BE2C (cell line): ENCODE measurements at regions not wholly inside any gene's neighbourhood (a gene's known extent, or its start where the extent isn't known, plus 50 kb on each side); places are given as distances from the start of the nearest gene placed in this dataset.

Experiments
- DNase-seq: peaks from one replicate; pipeline ENCODE4 v3.0.0-alpha.2; 2020
- H3K27me3 ChIP-seq: fragments of 250-450 bp; sonication (Bioruptor Pico); 2 replicates; pipeline ENCODE4 v1.5.1; 2020; ENCODE audit warnings: mild to moderate bottlenecking
- H3K36me3 ChIP-seq: fragments of 250-450 bp; sonication (Bioruptor Pico); 2 replicates; pipeline ENCODE4 v1.5.1; 2020; ENCODE audit warnings: mild to moderate bottlenecking
- H3K4me1 ChIP-seq: fragments of 250-450 bp; sonication (Bioruptor Pico); 2 replicates; pipeline ENCODE4 v1.5.1; 2020
- H3K4me3 ChIP-seq: 2 replicates; pipeline ENCODE4 v1.5.1; 2011; ENCODE audit warnings: low read depth, low read length
- H3K9me3 ChIP-seq: fragments of 250-450 bp; sonication (Bioruptor Pico); 2 replicates; pipeline ENCODE4 v1.5.1; 2020
- TF ChIP-seq, protein P1 (sequence below): IDR thresholded peaks from 2 replicates; pipeline ENCODE4 v1.5.1; 2012; ENCODE audit warnings: mild to moderate bottlenecking, low read depth, low read length

DNA sequence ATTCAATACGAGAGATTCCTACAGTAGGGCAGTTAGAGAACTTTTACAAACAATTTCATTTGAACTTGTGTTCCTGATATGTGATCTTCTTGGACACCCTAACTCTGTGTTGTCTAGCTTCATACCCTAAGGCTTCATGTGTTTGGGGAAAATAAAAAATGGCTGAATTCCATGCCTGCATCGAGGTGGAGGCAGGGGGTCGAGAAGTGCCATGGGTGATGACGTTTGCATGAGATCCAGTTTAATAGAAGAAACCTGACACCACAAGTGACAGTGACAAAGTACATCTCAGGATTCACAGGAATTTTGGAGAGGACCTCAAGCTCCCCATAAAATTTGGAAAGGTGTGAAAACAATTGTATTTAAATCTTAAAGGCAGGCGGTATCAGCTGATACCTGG, 169.2 kb upstream of the NABP1 start:
- H3K4me1 ChIP-seq = no peaks in the 10 kb centered on the region
- no peaks in the 10 kb centered on the region for H3K36me3 ChIP-seq
- DNase-seq = no peak
- TF ChIP-seq, protein P1, sequence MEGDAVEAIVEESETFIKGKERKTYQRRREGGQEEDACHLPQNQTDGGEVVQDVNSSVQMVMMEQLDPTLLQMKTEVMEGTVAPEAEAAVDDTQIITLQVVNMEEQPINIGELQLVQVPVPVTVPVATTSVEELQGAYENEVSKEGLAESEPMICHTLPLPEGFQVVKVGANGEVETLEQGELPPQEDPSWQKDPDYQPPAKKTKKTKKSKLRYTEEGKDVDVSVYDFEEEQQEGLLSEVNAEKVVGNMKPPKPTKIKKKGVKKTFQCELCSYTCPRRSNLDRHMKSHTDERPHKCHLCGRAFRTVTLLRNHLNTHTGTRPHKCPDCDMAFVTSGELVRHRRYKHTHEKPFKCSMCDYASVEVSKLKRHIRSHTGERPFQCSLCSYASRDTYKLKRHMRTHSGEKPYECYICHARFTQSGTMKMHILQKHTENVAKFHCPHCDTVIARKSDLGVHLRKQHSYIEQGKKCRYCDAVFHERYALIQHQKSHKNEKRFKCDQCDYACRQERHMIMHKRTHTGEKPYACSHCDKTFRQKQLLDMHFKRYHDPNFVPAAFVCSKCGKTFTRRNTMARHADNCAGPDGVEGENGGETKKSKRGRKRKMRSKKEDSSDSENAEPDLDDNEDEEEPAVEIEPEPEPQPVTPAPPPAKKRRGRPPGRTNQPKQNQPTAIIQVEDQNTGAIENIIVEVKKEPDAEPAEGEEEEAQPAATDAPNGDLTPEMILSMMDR = no peak
- H3K4me3 ChIP-seq = no peak overlapping the region
- no peaks in the 10 kb centered on the region for H3K9me3 ChIP-seq
- no peaks in the 10 kb centered on the region for H3K27me3 ChIP-seq

DNA sequence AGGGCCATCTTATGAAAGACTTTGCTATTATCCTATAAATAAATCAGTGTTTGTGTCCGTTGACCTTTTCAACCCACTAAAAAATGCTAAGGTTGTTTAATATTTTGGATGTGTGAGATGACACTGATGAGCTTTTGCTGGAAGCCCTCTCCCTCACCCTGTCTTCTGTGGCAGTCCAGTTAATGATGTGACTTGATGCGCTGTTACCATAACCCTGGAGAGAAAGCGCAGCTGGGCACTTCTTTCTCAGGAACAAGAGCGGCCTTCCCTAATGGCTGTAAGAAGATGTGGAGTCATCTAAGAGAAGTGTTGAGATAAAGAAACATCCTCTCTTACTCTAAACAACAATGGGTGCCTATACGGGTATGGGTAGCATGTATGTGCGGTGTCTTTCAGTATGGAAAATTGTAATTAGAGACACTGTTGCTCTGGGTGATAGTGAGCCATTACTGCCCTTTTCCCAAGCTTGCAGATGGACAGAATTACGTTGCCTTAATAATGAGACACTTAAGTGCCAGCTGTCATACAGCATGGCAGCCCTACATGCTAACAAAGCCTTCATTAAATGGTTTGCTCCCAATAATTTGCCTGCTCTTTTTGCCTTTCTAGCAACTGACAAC, 165.6 kb upstream of the NABP1 start:
- Histone ChIP-seq H3K36me3 (no peaks in the 10 kb centered on the region), H3K4me1 (no peaks in the 10 kb centered on the region), H3K4me3 (no peak overlapping the region), H3K9me3 (no peaks in the 10 kb centered on the region), H3K27me3 (no peaks in the 10 kb centered on the region)
- DNase-seq = no peak
- TF ChIP-seq, protein P1 = no peak

- H3K27me3 ChIP-seq = no peaks in the 10 kb centered on the region
- H3K36me3 ChIP-seq = no peaks in the 10 kb centered on the region
- H3K4me3 ChIP-seq = no peak overlapping the region
- no peaks in the 10 kb centered on the region for H3K4me1 ChIP-seq
- H3K9me3 ChIP-seq = no peaks in the 10 kb centered on the region
- DNase-seq = no peak
- TF ChIP-seq, protein P1 = no peak
Measured at GRCh38 chr2:191512874-191513273, 165.1 kb upstream of the NABP1 start.

- Histone ChIP-seq H3K27me3 (no peaks in the 10 kb centered on the region), H3K4me1 (no peaks in the 10 kb centered on the region), H3K36me3 (no peaks in the 10 kb centered on the region), H3K9me3 (no peaks in the 10 kb centered on the region), H3K4me3 (no peak overlapping the region)
- TF ChIP-seq, protein P1 = no peak
- no peak for DNase-seq
Measured at GRCh38 chr2:191514613-191515012, 163.3 kb upstream of the NABP1 start.

DNA sequence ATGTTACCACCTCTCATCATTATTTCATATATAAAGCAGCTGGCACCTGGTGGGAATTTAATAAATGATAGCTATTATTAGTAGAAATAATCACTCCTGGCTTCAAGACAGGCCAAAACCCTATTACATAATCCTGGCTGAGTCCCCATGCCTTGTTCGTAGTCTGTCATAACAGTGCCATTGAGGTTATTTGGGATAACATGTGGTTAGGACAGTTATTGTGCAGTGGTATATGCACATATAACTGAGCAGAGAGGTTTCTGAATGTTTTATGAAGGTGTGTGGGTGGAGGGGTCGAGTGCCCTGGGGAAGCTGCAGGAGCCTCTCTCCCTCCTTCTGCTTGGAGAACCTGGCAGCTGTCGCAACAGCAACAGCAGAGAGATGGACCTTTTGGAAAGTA, 162.4 kb upstream of the NABP1 start:
- Histone ChIP-seq H3K36me3 (no peaks in the 10 kb centered on the region), H3K9me3 (no peaks in the 10 kb centered on the region), H3K4me3 (no peak overlapping the region), H3K27me3 (no peaks in the 10 kb centered on the region), H3K4me1 (no peaks in the 10 kb centered on the region)
- TF ChIP-seq, protein P1 = no peak
- DNase-seq = no peak

DNA sequence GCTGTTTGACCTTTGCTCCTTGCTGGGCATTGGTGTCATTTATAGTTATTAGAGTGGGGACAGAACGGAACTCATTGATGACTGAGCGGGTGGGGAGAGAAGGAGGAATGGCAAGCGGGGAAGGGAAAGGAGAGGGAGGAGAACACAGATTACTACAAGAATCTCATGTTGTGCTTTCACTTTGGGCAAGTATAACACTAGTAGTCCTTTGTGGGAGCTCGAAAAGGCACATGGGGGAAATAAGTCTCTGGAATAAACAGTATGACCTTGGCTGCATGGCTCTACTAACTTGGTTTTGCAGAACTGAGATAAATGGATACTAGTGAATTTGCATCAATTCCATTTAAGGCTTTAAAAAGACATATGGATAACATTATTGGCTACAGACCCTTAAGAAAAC, 161.7 kb upstream of the NABP1 start:
- H3K4me3 ChIP-seq = no peak overlapping the region
- no peaks in the 10 kb centered on the region for H3K36me3 ChIP-seq
- TF ChIP-seq, protein P1 = no peak
- no peaks in the 10 kb centered on the region for H3K9me3 ChIP-seq
- no peaks in the 10 kb centered on the region for H3K27me3 ChIP-seq
- no peak for DNase-seq
- H3K4me1 ChIP-seq = peaks cover 2% of the 10 kb centered on the region; the same call in 1 of the 2 replicates
